ENCODE measurements at regions not wholly inside any gene's neighbourhood (a gene's known extent, or its start where the extent isn't known, plus 50 kb on each side); places are given as distances from the start of the nearest gene placed in this dataset.

- no peak for TF ChIP-seq POLR2A (IDR thresholded peaks at IDR 0.05; ENCODE audit: low read depth, low read length)
- no peak for TF ChIP-seq RFX5 (IDR thresholded peaks at IDR 0.05; ENCODE audit: low read depth, low read length)
- no peak for TF ChIP-seq CTCF (conservative IDR thresholded peaks at IDR 0.05; ENCODE audit: low read depth, low read length)
- TF ChIP-seq MAFK (IDR thresholded peaks at IDR 0.05; ENCODE audit: low read depth, low read length): no peak
- no peak for TF ChIP-seq USF2 (IDR thresholded peaks at IDR 0.05; ENCODE audit: low read depth, low read length)
Measured at GRCh38 chrX:146451136-146451535, 358.4 kb upstream of the CXorf51B start.

Measured in IMR-90 (cell line).